ENCODE measurements at regions not wholly inside any gene's neighbourhood (a gene's known extent, or its start where the extent isn't known, plus 50 kb on each side); places are given as distances from the start of the nearest gene placed in this dataset.

- TF ChIP-seq TAF1 (IDR thresholded peaks at IDR 0.05; ENCODE audit: low read depth), result no peak
- no peak for TF ChIP-seq CTCF (IDR thresholded peaks at IDR 0.05; ENCODE audit: poor library complexity, severe bottlenecking)
- no peak for TF ChIP-seq MXI1 (conservative IDR thresholded peaks at IDR 0.05; ENCODE audit: poor library complexity, severe bottlenecking)
- TF ChIP-seq EZH2 (IDR thresholded peaks at IDR 0.05; ENCODE audit: borderline replicate concordance, insufficient read depth, low read length, poor library complexity, severe bottlenecking), result no peak
Measured at GRCh38 chr7:82517050-82517449, 73.5 kb upstream of the CACNA2D1 start.

All from neural cell (in vitro differentiated cells).